ENCODE measurements at regions not wholly inside any gene's neighbourhood (a gene's known extent, or its start where the extent isn't known, plus 50 kb on each side); places are given as distances from the start of the nearest gene placed in this dataset.

DNA sequence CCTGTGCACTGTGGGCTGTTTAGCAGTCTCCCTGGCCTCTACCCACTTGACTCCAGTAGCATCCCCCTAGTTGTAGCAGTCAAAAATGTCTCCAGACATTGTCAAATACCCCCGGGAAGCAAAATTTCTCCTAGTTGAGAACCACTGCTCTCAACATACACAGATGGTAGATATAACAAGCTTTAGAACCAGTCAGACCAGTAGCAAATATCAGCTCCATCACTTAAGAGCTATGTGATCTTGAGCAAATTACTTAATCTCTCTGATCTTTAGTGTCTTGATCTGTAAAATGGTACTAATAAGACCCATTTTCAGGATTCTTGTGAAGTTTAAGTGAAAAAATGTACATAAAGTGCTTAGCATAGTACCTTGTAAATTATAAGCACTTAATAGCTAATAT is 96.2 kb downstream of the DUSP6 start:
- DNase-seq (ENCODE audit: low read depth): no peak

DNA sequence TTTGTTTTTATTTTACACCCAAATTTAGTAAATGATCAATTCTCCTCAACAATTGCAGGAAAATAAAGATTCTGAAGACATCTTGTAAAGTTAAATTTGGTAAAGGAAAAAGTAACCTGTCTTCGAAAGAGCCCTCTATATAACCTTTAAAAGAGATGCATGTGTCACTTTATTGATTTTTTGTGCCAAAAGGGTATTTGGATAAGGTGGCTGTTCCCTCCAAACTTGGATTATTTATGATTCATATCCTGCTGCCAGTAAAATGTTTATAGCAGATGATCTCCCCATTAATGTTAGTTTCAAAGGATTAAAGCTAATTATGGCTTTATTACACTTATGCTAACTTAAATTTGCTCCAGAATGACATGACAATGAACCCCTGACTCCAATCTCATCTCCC is 98.8 kb downstream of the DUSP6 start:
- DNase-seq (ENCODE audit: low read depth): no peak

DNA sequence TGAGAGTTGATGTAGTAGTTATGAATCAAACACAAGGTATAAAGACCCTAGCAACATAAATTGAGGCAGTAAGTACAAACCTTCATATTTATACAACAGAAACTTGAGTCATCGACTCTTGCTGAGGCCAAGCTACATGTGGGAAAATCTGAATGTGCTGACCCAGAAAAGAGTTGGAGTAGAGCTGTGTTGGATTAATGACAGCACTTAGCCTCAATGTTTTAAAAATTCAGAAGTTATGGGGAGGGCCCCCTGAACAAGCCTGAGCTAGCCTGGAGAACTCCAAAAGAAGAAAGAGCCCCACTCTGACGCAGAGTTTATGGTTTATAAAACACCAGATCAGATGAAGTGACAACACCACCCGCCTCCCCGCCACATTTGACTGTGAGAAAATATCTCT is 100.0 kb downstream of the DUSP6 start:
- no peak for DNase-seq (ENCODE audit: low read depth)

- no peak for DNase-seq (ENCODE audit: low read depth)
These were observed 100.7 kb downstream of the DUSP6 start for GRCh38 chr12:89251342-89252271.

- no peak for DNase-seq (ENCODE audit: low read depth)
These were observed 101.7 kb downstream of the DUSP6 start for GRCh38 chr12:89250636-89251035.

GRCh38 chr12:89250213-89250612 is 102.1 kb downstream of the DUSP6 start:
- no peak for DNase-seq (ENCODE audit: low read depth)

GRCh38 chr12:89247967-89248366 is 104.3 kb downstream of the DUSP6 start:
- DNase-seq (ENCODE audit: low read depth): no peak

DNA sequence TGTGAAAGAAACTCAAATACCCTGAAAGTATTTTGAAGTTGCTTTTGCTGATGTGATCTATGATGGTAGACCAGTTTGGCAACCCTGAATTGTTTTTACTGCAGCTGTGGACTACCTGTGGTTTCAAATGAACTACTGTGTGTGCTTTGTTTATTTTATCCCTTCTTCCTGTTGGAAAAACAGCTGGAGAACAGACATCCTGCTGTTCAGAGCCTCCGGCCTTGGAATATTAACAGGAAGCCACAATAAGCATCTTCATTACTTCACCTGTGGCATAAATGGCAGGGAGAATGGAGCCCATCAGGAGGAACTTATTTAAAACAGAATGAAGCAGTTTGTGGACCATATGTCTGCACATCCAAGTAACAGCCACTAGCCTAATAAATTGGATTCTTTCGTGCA is 104.8 kb downstream of the DUSP6 start:
- no peak for DNase-seq (ENCODE audit: low read depth)

- DNase-seq (ENCODE audit: low read depth): no peak
These were observed 107.2 kb downstream of the DUSP6 start for GRCh38 chr12:89245090-89245489.

DNA sequence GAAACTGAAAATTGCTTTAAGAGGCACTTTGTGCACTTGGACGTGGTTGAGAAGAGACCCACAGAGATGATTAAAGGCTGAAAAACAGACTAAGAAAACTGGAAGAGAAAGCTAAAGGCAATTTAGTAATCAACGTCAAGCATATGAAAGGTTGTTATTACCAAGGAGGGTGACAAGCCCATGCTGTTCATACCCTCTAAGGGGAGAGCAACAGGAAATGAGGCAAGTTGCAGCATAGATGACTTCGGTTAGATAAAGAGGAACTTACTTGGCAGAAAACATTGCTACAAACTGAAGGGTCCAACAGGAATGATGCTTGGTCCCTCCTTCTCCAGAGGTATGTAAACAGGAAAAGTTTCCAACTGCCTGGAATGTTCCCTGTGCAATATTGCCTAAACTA is 107.8 kb downstream of the DUSP6 start:
- DNase-seq (ENCODE audit: low read depth): no peak

DNA sequence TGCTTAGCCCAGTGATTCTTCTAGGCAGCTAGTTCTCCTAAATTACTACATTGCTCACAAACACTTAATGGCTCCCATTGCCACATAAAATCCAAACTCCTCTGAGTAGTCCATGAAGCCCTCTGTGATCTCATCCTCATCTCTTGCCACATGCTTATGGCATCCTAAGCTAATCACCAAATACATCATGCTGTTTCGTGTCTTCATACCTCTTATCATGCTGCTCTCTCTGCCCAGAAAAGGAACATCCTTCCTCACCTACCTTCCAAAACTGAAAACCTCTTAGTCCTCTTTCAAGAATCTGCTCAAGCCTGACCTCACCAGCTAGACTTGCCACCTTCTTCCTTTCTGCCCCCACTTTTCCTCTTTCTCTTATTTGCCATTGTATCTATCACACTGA is 108.5 kb downstream of the DUSP6 start:
- no peak for DNase-seq (ENCODE audit: low read depth)

- no peak for DNase-seq (ENCODE audit: low read depth)
These were observed 112.8 kb downstream of the DUSP6 start for GRCh38 chr12:89239534-89239933.

GRCh38 chr12:89238593-89238992 is 113.7 kb downstream of the DUSP6 start:
- DNase-seq (ENCODE audit: low read depth): no peak

GRCh38 chr12:89237763-89238162 is 114.5 kb downstream of the DUSP6 start:
- no peak for DNase-seq (ENCODE audit: low read depth)

DNA sequence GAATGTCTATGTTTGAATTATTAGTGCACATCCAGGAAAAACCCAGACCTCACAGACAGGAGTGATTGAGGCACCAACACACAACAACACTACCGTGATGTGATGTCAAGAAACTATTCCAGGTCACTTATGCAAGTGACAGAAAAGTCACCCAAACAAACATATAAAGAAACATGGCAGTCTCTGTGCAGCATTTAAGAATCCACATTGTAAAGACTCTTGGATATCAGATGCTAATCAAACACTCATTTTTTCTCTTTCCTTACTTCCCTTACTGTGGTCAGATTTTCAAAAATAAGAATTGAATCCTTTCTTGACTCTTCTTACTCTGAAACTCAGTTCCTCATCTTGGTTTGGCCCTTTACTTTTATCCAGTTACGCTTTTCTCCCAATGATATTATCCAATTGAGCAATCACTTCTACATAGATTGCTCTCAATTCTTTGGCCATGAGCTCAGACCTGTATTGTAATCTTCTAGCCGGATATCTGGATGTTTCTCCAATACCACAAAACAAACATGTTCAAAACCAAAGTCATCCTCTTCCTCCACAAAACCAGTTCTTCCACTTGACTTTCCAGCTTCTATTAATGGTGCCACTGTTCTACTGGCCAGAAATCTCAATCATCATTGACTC is 115.4 kb downstream of the DUSP6 start:
- DNase-seq (ENCODE audit: low read depth): no peak

DNA sequence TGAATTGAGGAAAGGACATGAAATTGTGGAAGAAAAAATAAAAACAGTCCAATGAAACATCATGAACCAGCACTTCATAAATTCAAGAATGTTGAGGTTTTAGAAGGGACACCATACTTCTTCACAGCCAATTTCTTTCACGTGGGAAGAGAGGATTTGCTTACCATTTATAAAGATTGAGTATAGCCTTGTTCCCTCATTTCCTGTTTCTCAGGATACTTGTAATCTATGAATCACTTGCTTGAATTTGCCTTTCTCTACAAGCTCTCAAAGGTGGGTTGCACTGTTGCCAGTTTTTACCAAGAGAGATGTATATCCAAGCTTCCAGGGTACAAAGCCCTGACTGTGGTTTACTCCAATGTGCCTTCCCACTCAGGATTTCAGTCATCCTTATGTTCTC is 116.1 kb downstream of the DUSP6 start:
- no peak for DNase-seq (ENCODE audit: low read depth)

- DNase-seq (ENCODE audit: low read depth): no peak
These were observed 116.9 kb downstream of the DUSP6 start for GRCh38 chr12:89235189-89235993.

GRCh38 chr12:89234324-89235114 is 117.8 kb downstream of the DUSP6 start:
- DNase-seq (ENCODE audit: low read depth): no peak

- DNase-seq (ENCODE audit: low read depth): no peak
These were observed 120.6 kb downstream of the DUSP6 start for GRCh38 chr12:89231686-89232085.

DNA sequence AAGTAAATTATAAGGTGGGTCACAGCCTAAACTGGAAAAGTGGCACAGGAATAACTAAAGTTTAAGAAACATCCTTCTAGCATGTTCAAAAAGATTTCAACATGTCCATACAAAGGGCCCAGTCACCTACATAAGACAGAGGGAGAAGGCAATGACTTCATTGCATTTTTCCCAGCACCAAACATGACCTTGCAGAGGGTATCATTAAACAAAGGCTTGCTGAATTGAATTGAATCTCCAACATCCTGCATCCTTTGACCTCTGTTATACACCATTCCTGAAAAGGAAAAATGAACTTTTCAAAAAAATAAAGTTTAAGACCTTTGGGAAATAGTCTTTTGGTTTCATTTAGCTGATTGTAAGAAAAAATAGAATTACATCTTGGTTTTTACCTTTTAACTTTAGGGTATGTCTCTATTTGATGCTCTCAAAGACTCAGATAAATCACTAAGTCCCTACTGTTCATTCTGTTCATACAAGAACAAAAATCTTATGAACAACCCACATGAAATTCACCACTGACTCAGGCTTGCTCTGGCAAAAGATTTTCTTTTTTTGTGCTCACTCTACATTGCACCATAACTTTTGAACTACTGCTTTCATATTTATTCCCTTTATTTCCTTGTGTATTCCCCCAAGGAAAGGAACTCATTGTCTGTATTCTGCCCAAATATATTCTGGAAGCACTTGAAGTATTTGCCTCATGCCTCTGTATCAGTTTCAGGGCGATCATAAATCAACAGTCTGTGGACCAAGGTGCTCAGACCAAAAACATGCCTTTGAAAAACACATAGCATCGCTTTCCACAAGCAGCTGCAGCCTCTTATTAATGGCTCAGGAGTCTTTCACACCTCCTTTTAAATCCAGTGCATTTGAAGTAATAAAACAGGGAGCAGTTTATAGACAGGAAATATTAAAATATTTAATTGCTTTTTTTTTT is 121.7 kb downstream of the DUSP6 start:
- DNase-seq (ENCODE audit: low read depth): no peak

DNA sequence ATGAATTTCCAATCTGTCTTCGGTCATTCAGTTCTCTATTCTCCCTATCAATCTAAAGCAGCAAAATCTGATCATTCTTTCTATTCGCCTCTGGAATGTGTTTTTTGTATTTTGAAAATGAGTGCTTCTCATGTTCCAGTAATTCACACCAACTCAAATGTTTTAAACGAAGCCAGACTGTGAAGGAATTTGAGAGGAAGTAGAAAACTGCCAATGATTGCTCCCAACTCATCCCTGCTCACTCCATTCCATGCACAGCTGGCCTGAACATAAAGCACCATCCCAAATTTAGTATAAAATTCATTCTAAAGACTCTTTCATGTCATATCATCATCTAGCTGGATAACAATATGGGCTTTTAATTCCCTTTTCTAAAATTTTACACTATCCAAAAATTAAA is 123.8 kb downstream of the DUSP6 start:
- DNase-seq (ENCODE audit: low read depth): no peak
